ENCODE measurements at regions not wholly inside any gene's neighbourhood (a gene's known extent, or its start where the extent isn't known, plus 50 kb on each side); places are given as distances from the start of the nearest gene placed in this dataset.

DNA sequence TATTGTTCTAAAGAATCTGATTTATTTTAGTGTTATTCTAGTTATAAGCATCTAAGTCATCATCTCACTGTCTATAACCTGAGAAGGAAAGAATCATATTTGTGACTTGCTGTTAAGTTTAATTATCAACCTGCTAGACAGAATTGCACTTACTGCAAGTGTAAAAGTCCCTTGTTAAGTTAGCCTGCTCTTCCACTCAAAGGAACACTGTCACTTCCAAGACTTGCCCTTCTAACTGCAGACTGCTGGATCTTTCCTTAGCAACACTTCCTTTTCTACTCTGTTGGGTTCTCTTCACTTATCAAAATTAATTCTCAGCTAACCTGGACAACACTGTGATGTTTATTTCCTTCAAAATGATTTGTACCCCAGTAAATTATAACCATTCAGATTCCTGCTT is 323.2 kb upstream of the TFPI start:
- no TSS peak for BruUV-seq (replicated peaks)
- Mint-ChIP-seq H3K4me3 (ENCODE audit: unreplicated experiment) (no peak overlapping the region), H3K27me3 (ENCODE audit: insufficient read depth, unreplicated experiment) (no peaks in the 10 kb centered on the region), H3K36me3 (ENCODE audit: insufficient read depth, unreplicated experiment) (no peaks in the 10 kb centered on the region), H3K27ac (ENCODE audit: unreplicated experiment) (no peak overlapping the region), H3K9me3 (ENCODE audit: unreplicated experiment) (no peaks in the 10 kb centered on the region), H3K4me1 (ENCODE audit: low read depth, unreplicated experiment) (no peaks in the 10 kb centered on the region)
- no peaks in the 10 kb centered on the region for H3K27me3 ChIP-seq (replicated peaks; ENCODE audit: control insufficient read depth, insufficient read depth, low read length)
- TF ChIP-seq CTCF (IDR thresholded peaks at IDR 0.05; ENCODE audit: insufficient read depth in 1 of 2, low read depth in 1 of 2, low read length in 1 of 2, severe bottlenecking in 1 of 2, unreplicated experiment in 1 of 2) = no peak
- ChIA-PET POLR2A (interaction anchor here (0.6 kb wide), 1 partner anchor 102 kb away, joined by 3 read pairs; no protein-coding TSS in a partner anchor), CTCF (no interaction called here)
- intact Hi-C loops (cut with micrococcal nuclease; ENCODE audit: unreplicated experiment) = no loop called here
- no peaks in the 10 kb centered on the region for H3K9me3 ChIP-seq
- H3K36me3 ChIP-seq (ENCODE audit: control insufficient read depth, insufficient read depth, low read length) = no peaks in the 10 kb centered on the region
- no peak for DNase-seq
- no peak overlapping the region for H3K4me3 ChIP-seq (ENCODE audit: low read depth, low read length)
- H3K4me1 ChIP-seq = peaks cover 4% of the 10 kb centered on the region; the same call in 1 of the 2 replicates

GRCh38 chr2:187878112-187878511 is 323.9 kb upstream of the TFPI start:
- no TSS peak for BruUV-seq (replicated peaks)
- Histone ChIP-seq H3K36me3 (ENCODE audit: control insufficient read depth, insufficient read depth, low read length) (no peaks in the 10 kb centered on the region), H3K9me3 (no peaks in the 10 kb centered on the region), H3K4me1 (peaks cover 4% of the 10 kb centered on the region; the same call in 1 of the 2 replicates), H3K27me3 (replicated peaks; ENCODE audit: control insufficient read depth, insufficient read depth, low read length) (no peaks in the 10 kb centered on the region), H3K4me3 (ENCODE audit: low read depth, low read length) (no peak overlapping the region)
- ChIA-PET POLR2A (interaction anchor here (0.6 kb wide), 1 partner anchor 102 kb away, joined by 3 read pairs; no protein-coding TSS in a partner anchor), CTCF (no interaction called here)
- no peak for TF ChIP-seq CTCF (IDR thresholded peaks at IDR 0.05; ENCODE audit: insufficient read depth in 1 of 2, low read depth in 1 of 2, low read length in 1 of 2, severe bottlenecking in 1 of 2, unreplicated experiment in 1 of 2)
- intact Hi-C loops (cut with micrococcal nuclease; ENCODE audit: unreplicated experiment) = no loop called here
- H3K27ac Mint-ChIP-seq (ENCODE audit: unreplicated experiment) = no peak overlapping the region
- no peaks in the 10 kb centered on the region for H3K36me3 Mint-ChIP-seq (ENCODE audit: insufficient read depth, unreplicated experiment)
- H3K4me3 Mint-ChIP-seq (ENCODE audit: unreplicated experiment) = no peak overlapping the region
- DNase-seq = no peak
- H3K27me3 Mint-ChIP-seq (ENCODE audit: insufficient read depth, unreplicated experiment) = no peaks in the 10 kb centered on the region
- H3K9me3 Mint-ChIP-seq (ENCODE audit: unreplicated experiment) = no peaks in the 10 kb centered on the region
- H3K4me1 Mint-ChIP-seq (ENCODE audit: low read depth, unreplicated experiment) = no peaks in the 10 kb centered on the region

DNA sequence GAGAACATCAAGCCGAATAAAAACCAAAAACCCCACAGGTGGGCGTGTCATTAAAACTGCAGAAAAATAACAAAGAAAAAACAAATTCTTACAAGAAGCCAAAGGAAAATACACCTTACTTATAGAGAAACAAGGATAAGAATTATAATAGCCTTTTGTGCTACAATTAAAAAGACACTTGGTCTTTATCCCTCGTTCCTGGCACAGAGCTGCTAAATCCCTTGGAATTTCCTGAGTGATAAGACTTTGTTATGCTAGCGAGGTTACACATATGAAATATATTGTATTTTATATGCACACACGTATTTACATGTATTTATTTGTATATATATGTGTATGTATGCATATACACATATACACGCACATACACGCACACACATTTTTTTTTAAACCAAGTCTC is 325.3 kb upstream of the TFPI start:
- H3K4me3 ChIP-seq (ENCODE audit: low read depth, low read length) = no peak overlapping the region
- POLR2A ChIA-PET = no interaction called here
- H3K27ac Mint-ChIP-seq (ENCODE audit: unreplicated experiment) = no peak overlapping the region
- H3K9me3 ChIP-seq = no peaks in the 10 kb centered on the region
- H3K27me3 ChIP-seq (replicated peaks; ENCODE audit: control insufficient read depth, insufficient read depth, low read length) = no peaks in the 10 kb centered on the region
- no peaks in the 10 kb centered on the region for H3K36me3 Mint-ChIP-seq (ENCODE audit: insufficient read depth, unreplicated experiment)
- no peaks in the 10 kb centered on the region for H3K36me3 ChIP-seq (ENCODE audit: control insufficient read depth, insufficient read depth, low read length)
- CTCF ChIA-PET = no interaction called here
- H3K4me1 Mint-ChIP-seq (ENCODE audit: low read depth, unreplicated experiment) = no peaks in the 10 kb centered on the region
- H3K4me1 ChIP-seq = no peaks in the 10 kb centered on the region
- no peak for DNase-seq
- no peaks in the 10 kb centered on the region for H3K27me3 Mint-ChIP-seq (ENCODE audit: insufficient read depth, unreplicated experiment)
- H3K4me3 Mint-ChIP-seq (ENCODE audit: unreplicated experiment) = no peak overlapping the region
- intact Hi-C loops (cut with micrococcal nuclease; ENCODE audit: unreplicated experiment) = no loop called here
- no TSS peak for BruUV-seq (replicated peaks)
- H3K9me3 Mint-ChIP-seq (ENCODE audit: unreplicated experiment) = no peaks in the 10 kb centered on the region
- no peak for TF ChIP-seq CTCF (IDR thresholded peaks at IDR 0.05; ENCODE audit: insufficient read depth in 1 of 2, low read depth in 1 of 2, low read length in 1 of 2, severe bottlenecking in 1 of 2, unreplicated experiment in 1 of 2)
